GM23248 (cell line): ENCODE measurements at regions not wholly inside any gene's neighbourhood (a gene's known extent, or its start where the extent isn't known, plus 50 kb on each side); places are given as distances from the start of the nearest gene placed in this dataset.
"Not testable (repeated sequence)": the region's sequence is repeated elsewhere in the genome, so short reads cannot be mapped to it uniquely, and the experiment has no call there.

Source experiments
- DNase-seq: peaks from one replicate; pipeline ENCODE4 v3.0.0-alpha.2; 2015
- H2AFZ ChIP-seq: fragments of 200-600 bp; sonication (generic); 2 replicates; pipeline ENCODE4 v1.6.1; 2016; ENCODE audit warnings: antibody characterized with exemption
- H3F3A ChIP-seq: fragments of 200-600 bp; sonication (generic); 2 replicates; pipeline ENCODE4 v1.6.1; 2016; ENCODE audit warnings: mild to moderate bottlenecking, antibody characterized with exemption, mixed run types; ENCODE audit not compliant: insufficient read depth
- H3K27ac ChIP-seq: fragments of 200-600 bp; sonication (generic); 2 replicates; pipeline ENCODE4 v1.5.1; 2016; ENCODE audit warnings: mild to moderate bottlenecking
- H3K27me3 ChIP-seq: fragments of 200-600 bp; sonication (generic); replicated peaks from 2 replicates; pipeline ENCODE4 v1.6.1; 2016; ENCODE audit warnings: mild to moderate bottlenecking; ENCODE audit not compliant: insufficient read depth
- H3K36me3 ChIP-seq: fragments of 200-600 bp; sonication (generic); 2 replicates; pipeline ENCODE4 v1.6.1; 2016; ENCODE audit warnings: low read depth, mild to moderate bottlenecking
- H3K4me1 ChIP-seq: fragments of 200-600 bp; sonication (generic); 2 replicates; pipeline ENCODE4 v1.6.1; 2016; ENCODE audit warnings: mild to moderate bottlenecking; ENCODE audit not compliant: insufficient read depth
- H3K4me2 ChIP-seq: fragments of 200-600 bp; sonication (generic); one replicate; pipeline ENCODE4 v1.6.1; 2016; ENCODE audit warnings: mild to moderate bottlenecking; ENCODE audit not compliant: unreplicated experiment
- H3K4me3 ChIP-seq: fragments of 200-600 bp; sonication (generic); 2 replicates; pipeline ENCODE4 v1.5.1; 2016; ENCODE audit warnings: mild to moderate bottlenecking
- H3K79me2 ChIP-seq: fragments of 200-600 bp; sonication (generic); 2 replicates; pipeline ENCODE4 v1.6.1; 2016; ENCODE audit warnings: mild to moderate bottlenecking; ENCODE audit not compliant: insufficient read depth
- H3K9ac ChIP-seq: fragments of 200-600 bp; sonication (generic); 2 replicates; pipeline ENCODE4 v1.6.1; 2016; ENCODE audit warnings: mild to moderate bottlenecking
- H3K9me2 ChIP-seq: fragments of 200-600 bp; sonication (generic); 2 replicates; pipeline ENCODE4 v1.6.1; 2016; ENCODE audit warnings: mixed run types, mild to moderate bottlenecking, moderate library complexity; ENCODE audit not compliant: insufficient read depth
- H3K9me3 ChIP-seq: fragments of 200-600 bp; sonication (generic); one replicate; pipeline ENCODE4 v1.6.1; 2017; ENCODE audit warnings: low read depth
- H4K20me1 ChIP-seq: fragments of 200-600 bp; sonication (generic); 2 replicates; pipeline ENCODE4 v1.6.0; 2016; ENCODE audit not compliant: insufficient read depth
- EZH2 ChIP-seq: fragments of 200-600 bp; sonication (generic); IDR thresholded peaks from 2 replicates; pipeline ENCODE4 v1.6.1; 2018; ENCODE audit warnings: antibody characterized with exemption, mild to moderate bottlenecking; ENCODE audit not compliant: insufficient read depth, poor library complexity, severe bottlenecking
- EZH2phosphoT487 ChIP-seq: fragments of 200-600 bp; sonication (generic); IDR thresholded peaks from 2 replicates; pipeline ENCODE4 v1.6.1; 2018; ENCODE audit warnings: antibody characterized with exemption, moderate library complexity, mild to moderate bottlenecking, low read depth; ENCODE audit not compliant: insufficient read depth
- WGBS, 2 experiments: methylation state at CpG; one replicate each; pipeline ENCODE4 v1.1.6; 2015 to 2017; ENCODE audit warnings: low lambda C conversion rate in 2 of 2, low coverage in 1 of 2; ENCODE audit errors: missing lambda C conversion rate in 2 of 2; 5-methylcytosine and 5-hydroxymethylcytosine counted together
- in situ Hi-C: fragments of 300-500 bp; cut with MboI; formaldehyde crosslinking; loops from 2 replicates; pipeline ENCODE4 v1.15.0; 2020

- 43 to 47% methylated on average over 12 of the region's 12 CpGs for WGBS, 2 experiments
- Histone ChIP-seq H3K9ac (no peak overlapping the region), H4K20me1 (no peaks in the 10 kb centered on the region), H2AFZ (no peak overlapping the region), H3K4me2 (no peak overlapping the region), H3K27me3 (0 out of 2 replicates have a peak, but pooled peaks cover 4% of the 10 kb centered on the region), H3K9me2 (no peaks in the 10 kb centered on the region), H3K4me3 (no peak overlapping the region), H3K9me3 (no peaks in the 10 kb centered on the region), H3K36me3 (no peaks in the 10 kb centered on the region), H3K4me1 (no peaks in the 10 kb centered on the region), H3F3A (no peaks in the 10 kb centered on the region), H3K27ac (no peak overlapping the region), H3K79me2 (no peaks in the 10 kb centered on the region)
- in situ Hi-C loops, result no loop called here
- peak; percentile 56 for DNase-seq
- TF ChIP-seq EZH2 (no peak), EZH2phosphoT487 (no peak)
Observed at GRCh38 chr7:142626420-142627035, 122.7 kb upstream of the PRSS1 start.

DNA sequence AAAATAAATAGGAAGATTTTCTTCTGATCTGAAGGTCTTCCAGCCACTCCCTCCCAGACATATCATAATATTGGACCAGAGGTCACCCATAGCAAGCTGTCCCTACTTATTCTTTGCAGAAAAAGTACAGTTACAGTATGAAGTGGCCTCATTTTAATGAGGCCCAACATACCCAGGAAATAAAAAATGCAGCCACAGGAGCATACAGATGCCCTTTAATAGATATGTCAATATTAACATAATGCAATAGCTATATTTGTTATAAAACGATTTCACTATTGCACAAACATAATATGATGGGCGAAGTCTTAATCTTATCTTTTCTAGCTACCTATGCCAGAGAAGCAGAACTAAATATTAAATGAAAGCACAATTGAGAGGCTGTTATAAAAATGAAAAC is 124.1 kb upstream of the PRSS1 start:
- H3K4me3 ChIP-seq, H3K36me3 ChIP-seq, H3K4me1 ChIP-seq, in situ Hi-C loops, H3K4me2 ChIP-seq, H2AFZ ChIP-seq, H3K27ac ChIP-seq, H3K79me2 ChIP-seq, H3K9me2 ChIP-seq, H3K9me3 ChIP-seq, H3K9ac ChIP-seq, H4K20me1 ChIP-seq, H3K27me3 ChIP-seq, H3F3A ChIP-seq, DNase-seq: not testable (repeated sequence)
- 80 to 81% methylated on average over 2 of the region's 2 CpGs for WGBS, 2 experiments

DNA sequence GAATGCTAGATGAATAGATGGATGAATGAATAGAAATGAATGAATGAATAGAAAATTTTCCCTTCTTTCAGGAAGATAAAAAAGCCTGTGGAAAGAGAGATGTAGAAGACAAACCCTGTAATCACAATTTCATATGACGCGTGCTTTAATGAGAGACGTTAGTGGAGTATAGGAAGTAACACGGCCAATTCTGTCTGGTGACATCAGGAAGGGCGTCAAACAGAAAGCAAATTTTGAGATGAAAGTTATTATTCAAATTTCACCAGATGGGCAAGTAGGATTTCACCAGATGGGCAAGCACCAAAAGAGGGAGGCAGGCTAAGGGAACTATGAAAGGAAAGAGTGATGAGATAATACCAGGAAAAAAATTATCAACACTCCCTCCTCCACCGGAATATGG is 128.9 kb upstream of the PRSS1 start:
- H3K9me2 ChIP-seq, result no peaks in the 10 kb centered on the region
- no peaks in the 10 kb centered on the region for H3F3A ChIP-seq
- in situ Hi-C loops, result no loop called here
- 66 to 73% methylated on average over 6 of the region's 6 CpGs for WGBS, 2 experiments
- H3K27ac ChIP-seq, result no peak overlapping the region
- H2AFZ ChIP-seq, result no peak overlapping the region
- no peak overlapping the region for H3K4me2 ChIP-seq
- no peaks in the 10 kb centered on the region for H3K79me2 ChIP-seq
- no peaks in the 10 kb centered on the region for H4K20me1 ChIP-seq
- H3K4me3 ChIP-seq, result no peak overlapping the region
- no peak for DNase-seq
- TF ChIP-seq EZH2, result no peak
- no peak for TF ChIP-seq EZH2phosphoT487
- no peak overlapping the region for H3K9ac ChIP-seq
- no peaks in the 10 kb centered on the region for H3K4me1 ChIP-seq
- no peaks in the 10 kb centered on the region for H3K9me3 ChIP-seq
- peaks cover 12% of the 10 kb centered on the region; the same call in 1 of the 2 replicates for H3K27me3 ChIP-seq
- H3K36me3 ChIP-seq, result no peaks in the 10 kb centered on the region

DNA sequence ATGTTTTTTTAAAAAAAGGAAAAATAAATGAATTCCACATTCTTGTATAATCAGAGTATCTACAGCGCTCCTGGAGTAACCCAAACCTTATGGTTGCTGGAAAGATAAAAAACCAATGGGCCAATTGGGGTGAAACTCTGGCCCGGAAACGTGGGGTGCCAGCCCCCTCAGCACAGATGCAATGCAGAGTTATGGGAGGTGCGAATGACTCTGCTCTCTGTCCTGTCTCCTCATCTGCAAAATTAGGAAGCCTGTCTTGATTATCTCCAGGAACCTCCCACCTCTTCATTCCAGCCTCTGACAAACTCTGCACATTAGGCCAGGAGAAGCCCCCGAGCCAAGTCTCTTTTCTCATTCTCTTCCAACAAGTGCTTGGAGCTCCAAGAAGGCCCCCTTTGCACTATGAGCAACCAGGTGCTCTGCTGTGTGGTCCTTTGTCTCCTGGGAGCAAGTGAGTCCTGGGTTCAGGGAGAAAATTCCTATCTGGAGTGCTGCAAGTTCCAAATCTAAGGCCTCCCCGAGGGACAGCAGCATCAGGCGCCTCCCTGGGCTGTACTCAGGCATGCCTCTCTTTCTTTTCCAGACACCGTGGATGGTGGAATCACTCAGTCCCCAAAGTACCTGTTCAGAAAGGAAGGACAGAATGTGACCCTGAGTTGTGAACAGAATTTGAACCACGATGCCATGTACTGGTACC is 130.5 kb upstream of the PRSS1 start:
- TF ChIP-seq EZH2 (no peak), EZH2phosphoT487 (no peak)
- in situ Hi-C loops, result no loop called here

More for the DNA sequence above, 130.5 kb upstream of the PRSS1 start:
- Histone ChIP-seq H3K4me2 (no peak overlapping the region), H3K36me3 (no peaks in the 10 kb centered on the region), H3K27ac (no peak overlapping the region), H3F3A (no peaks in the 10 kb centered on the region), H3K4me1 (peaks cover 6% of the 10 kb centered on the region), H4K20me1 (no peaks in the 10 kb centered on the region), H3K79me2 (no peaks in the 10 kb centered on the region), H3K4me3 (no peak overlapping the region), H3K9me2 (no peaks in the 10 kb centered on the region), H3K9me3 (no peaks in the 10 kb centered on the region), H3K27me3 (peaks cover 12% of the 10 kb centered on the region; the same call in 1 of the 2 replicates), H3K9ac (no peak overlapping the region), H2AFZ (no peak overlapping the region)
- DNase-seq, result no peak
- WGBS, 2 experiments, result 48 to 55% methylated on average over 9 of the region's 9 CpGs
